Hepatocyte (in vitro differentiated cells): ENCODE measurements at regions not wholly inside any gene's neighbourhood (a gene's known extent, or its start where the extent isn't known, plus 50 kb on each side); places are given as distances from the start of the nearest gene placed in this dataset.
A peak's percentile ranks its signal among the peaks of the same experiment; 100 is the strongest.

Experiments used
- EZH2 ChIP-seq: fragments of 200-600 bp; sonication (generic); IDR thresholded peaks from 2 replicates; pipeline ENCODE4 v1.6.1; 2016; ENCODE audit warnings: antibody characterized with exemption, mild to moderate bottlenecking, borderline replicate concordance
- EZH2phosphoT487 ChIP-seq: fragments of 200-600 bp; sonication (generic); IDR thresholded peaks from one replicate; pipeline ENCODE4 v1.6.1; 2018; ENCODE audit warnings: antibody characterized with exemption, mild to moderate bottlenecking, low read depth, moderate library complexity; ENCODE audit not compliant: unreplicated experiment, severe bottlenecking
- TF ChIP-seq, protein P1 (sequence below): fragments of 200-600 bp; sonication (generic); IDR thresholded peaks from 2 replicates; pipeline ENCODE4 v1.5.1; 2016; ENCODE audit warnings: antibody characterized with exemption, mild to moderate bottlenecking; ENCODE audit not compliant: poor library complexity

DNA sequence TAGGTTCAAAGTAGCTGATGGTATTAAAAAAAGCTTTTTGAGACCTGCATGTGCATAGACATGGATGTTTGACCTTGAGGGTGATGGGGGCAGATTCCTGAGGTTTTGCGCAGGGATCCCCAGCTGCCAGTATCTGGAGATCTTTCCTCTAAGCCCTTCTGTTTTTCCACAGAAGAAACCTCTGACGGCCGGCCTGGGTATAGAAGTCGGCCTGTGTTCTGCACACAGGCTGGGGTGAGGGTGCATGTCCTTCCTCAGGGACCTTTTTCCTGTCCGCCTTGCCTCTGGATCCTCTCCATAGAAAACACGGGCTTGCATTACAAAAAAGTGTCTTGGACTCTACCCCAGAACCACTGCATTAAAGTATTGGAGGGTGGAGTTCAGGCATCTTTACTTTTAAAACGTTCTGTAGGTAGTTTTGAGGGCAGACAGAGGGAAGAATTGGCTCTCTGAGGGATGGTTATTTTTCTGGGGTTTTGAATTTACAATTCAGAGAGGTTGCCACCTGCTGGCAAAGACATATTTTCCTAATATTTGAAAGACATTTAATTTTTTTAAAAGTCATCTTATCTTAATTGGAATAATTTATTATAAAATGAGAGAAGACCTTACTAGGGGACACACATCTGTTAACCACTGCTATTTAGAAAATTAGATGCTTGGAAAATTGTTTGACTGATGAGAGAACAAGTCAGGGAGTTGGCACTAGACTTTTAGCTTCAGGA is 350.6 kb downstream of the DCDC2C start:
- TF ChIP-seq, protein P1, sequence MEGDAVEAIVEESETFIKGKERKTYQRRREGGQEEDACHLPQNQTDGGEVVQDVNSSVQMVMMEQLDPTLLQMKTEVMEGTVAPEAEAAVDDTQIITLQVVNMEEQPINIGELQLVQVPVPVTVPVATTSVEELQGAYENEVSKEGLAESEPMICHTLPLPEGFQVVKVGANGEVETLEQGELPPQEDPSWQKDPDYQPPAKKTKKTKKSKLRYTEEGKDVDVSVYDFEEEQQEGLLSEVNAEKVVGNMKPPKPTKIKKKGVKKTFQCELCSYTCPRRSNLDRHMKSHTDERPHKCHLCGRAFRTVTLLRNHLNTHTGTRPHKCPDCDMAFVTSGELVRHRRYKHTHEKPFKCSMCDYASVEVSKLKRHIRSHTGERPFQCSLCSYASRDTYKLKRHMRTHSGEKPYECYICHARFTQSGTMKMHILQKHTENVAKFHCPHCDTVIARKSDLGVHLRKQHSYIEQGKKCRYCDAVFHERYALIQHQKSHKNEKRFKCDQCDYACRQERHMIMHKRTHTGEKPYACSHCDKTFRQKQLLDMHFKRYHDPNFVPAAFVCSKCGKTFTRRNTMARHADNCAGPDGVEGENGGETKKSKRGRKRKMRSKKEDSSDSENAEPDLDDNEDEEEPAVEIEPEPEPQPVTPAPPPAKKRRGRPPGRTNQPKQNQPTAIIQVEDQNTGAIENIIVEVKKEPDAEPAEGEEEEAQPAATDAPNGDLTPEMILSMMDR = peak; percentile 35
- TF ChIP-seq EZH2 (no peak), EZH2phosphoT487 (no peak)
